ENCODE measurements at regions not wholly inside any gene's neighbourhood (a gene's known extent, or its start where the extent isn't known, plus 50 kb on each side); places are given as distances from the start of the nearest gene placed in this dataset.
"Not testable (repeated sequence)": the region's sequence is repeated elsewhere in the genome, so short reads cannot be mapped to it uniquely, and the experiment has no call there.

GRCh38 chr3:4162096-4162495 is 141.1 kb upstream of the SETMAR start:
- Histone ChIP-seq H3K18ac (ENCODE audit: low read depth in 1 of 2, low read length in 2 of 2) (no peak overlapping the region), H3K4ac (ENCODE audit: low read depth in 1 of 2, low read length in 2 of 2) (no peak overlapping the region), H3K27me3 (ENCODE audit: control insufficient read depth in 1 of 2, insufficient read depth in 1 of 2, low read length in 2 of 2) (no peaks in the 10 kb centered on the region), H3K9me3 (ENCODE audit: control insufficient read depth, low read length) (peaks cover 18% of the 10 kb centered on the region), H2BK15ac (ENCODE audit: low read depth, poor library complexity, severe bottlenecking) (no peak overlapping the region), H2AFZ (ENCODE audit: low read depth, low read length) (no peak overlapping the region), H2BK12ac (ENCODE audit: low read length in 2 of 2) (no peak overlapping the region), H3K4me1 (ENCODE audit: control insufficient read depth, insufficient read depth, low read depth, low read length) (no peaks in the 10 kb centered on the region), H3K4me3 (ENCODE audit: insufficient read depth in 1 of 2, low read depth in 1 of 2, low read length in 2 of 2) (no peak overlapping the region), H3K27ac (ENCODE audit: low read length, poor library complexity, severe bottlenecking) (no peak overlapping the region), H3K36me3 (ENCODE audit: control insufficient read depth in 1 of 2, insufficient read depth in 2 of 2, low read depth in 1 of 2, low read length in 2 of 2) (no peaks in the 10 kb centered on the region), H3K9ac (ENCODE audit: low read length) (no peak overlapping the region), H3K4me2 (ENCODE audit: low read length, poor library complexity, severe bottlenecking) (no peak overlapping the region), H3K23ac (ENCODE audit: low read length in 2 of 2) (no peak overlapping the region), H3K14ac (ENCODE audit: low read length in 2 of 2) (no peak overlapping the region), H2BK5ac (ENCODE audit: low read depth, low read length, poor library complexity, severe bottlenecking) (no peak overlapping the region), H2BK120ac (ENCODE audit: low read depth, low read length) (no peak overlapping the region), H2AK5ac (ENCODE audit: low read length, severe bottlenecking) (no peak overlapping the region), H3K79me1 (replicated peaks; ENCODE audit: low read length, poor library complexity, severe bottlenecking) (no peaks in the 10 kb centered on the region), H4K8ac (ENCODE audit: low read length) (no peak overlapping the region), H4K91ac (ENCODE audit: low read length) (no peak overlapping the region)
- DNase-seq, result no peak
- 91% methylated on average over 1 of the region's 1 CpG for WGBS

DNA sequence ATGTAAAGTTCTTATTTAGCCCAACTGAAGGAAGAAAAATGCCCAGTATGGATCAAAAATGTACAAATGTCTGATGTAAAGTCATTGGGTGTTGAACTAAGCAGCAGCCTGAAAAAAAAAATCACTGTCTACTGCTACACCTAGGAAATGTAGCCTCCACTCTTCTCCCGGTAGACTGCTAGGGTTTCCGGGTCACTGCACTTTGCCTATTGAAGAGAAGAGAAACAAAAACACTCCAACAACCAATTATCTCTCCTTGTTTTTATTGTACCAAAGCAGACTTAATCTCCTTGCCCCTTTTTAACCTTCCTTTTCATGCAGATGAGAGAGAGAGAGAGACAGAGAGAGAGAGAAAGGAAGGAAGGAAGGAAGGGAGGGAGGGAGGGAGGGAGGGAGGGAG is 140.2 kb upstream of the SETMAR start:
- H2BK15ac ChIP-seq (ENCODE audit: low read depth, poor library complexity, severe bottlenecking), result no peak overlapping the region
- H3K4ac ChIP-seq (ENCODE audit: low read depth in 1 of 2, low read length in 2 of 2), result no peak overlapping the region
- no peak overlapping the region for H3K14ac ChIP-seq (ENCODE audit: low read length in 2 of 2)
- no peak overlapping the region for H3K23ac ChIP-seq (ENCODE audit: low read length in 2 of 2)
- H2BK5ac ChIP-seq (ENCODE audit: low read depth, low read length, poor library complexity, severe bottlenecking), result no peak overlapping the region
- no peak overlapping the region for H3K27ac ChIP-seq (ENCODE audit: low read length, poor library complexity, severe bottlenecking)
- H3K79me1 ChIP-seq (replicated peaks; ENCODE audit: low read length, poor library complexity, severe bottlenecking), result no peaks in the 10 kb centered on the region
- no peak for DNase-seq
- no peak overlapping the region for H4K8ac ChIP-seq (ENCODE audit: low read length)
- no peaks in the 10 kb centered on the region for H3K36me3 ChIP-seq (ENCODE audit: control insufficient read depth in 1 of 2, insufficient read depth in 2 of 2, low read depth in 1 of 2, low read length in 2 of 2)
- H2BK12ac ChIP-seq (ENCODE audit: low read length in 2 of 2), result no peak overlapping the region
- H3K27me3 ChIP-seq (ENCODE audit: control insufficient read depth in 1 of 2, insufficient read depth in 1 of 2, low read length in 2 of 2), result no peaks in the 10 kb centered on the region
- no peak overlapping the region for H2AFZ ChIP-seq (ENCODE audit: low read depth, low read length)
- no peak overlapping the region for H2BK120ac ChIP-seq (ENCODE audit: low read depth, low read length)
- H3K4me3 ChIP-seq (ENCODE audit: insufficient read depth in 1 of 2, low read depth in 1 of 2, low read length in 2 of 2), result no peak overlapping the region
- no peak overlapping the region for H2AK5ac ChIP-seq (ENCODE audit: low read length, severe bottlenecking)
- H4K91ac ChIP-seq (ENCODE audit: low read length), result no peak overlapping the region
- H3K4me2 ChIP-seq (ENCODE audit: low read length, poor library complexity, severe bottlenecking), result no peak overlapping the region
- WGBS, result 77% methylated on average over 2 of the region's 2 CpGs
- peaks cover 17% of the 10 kb centered on the region for H3K9me3 ChIP-seq (ENCODE audit: control insufficient read depth, low read length)
- H3K4me1 ChIP-seq (ENCODE audit: control insufficient read depth, insufficient read depth, low read depth, low read length), result no peaks in the 10 kb centered on the region
- no peak overlapping the region for H3K9ac ChIP-seq (ENCODE audit: low read length)
- H3K18ac ChIP-seq (ENCODE audit: low read depth in 1 of 2, low read length in 2 of 2), result no peak overlapping the region

DNA sequence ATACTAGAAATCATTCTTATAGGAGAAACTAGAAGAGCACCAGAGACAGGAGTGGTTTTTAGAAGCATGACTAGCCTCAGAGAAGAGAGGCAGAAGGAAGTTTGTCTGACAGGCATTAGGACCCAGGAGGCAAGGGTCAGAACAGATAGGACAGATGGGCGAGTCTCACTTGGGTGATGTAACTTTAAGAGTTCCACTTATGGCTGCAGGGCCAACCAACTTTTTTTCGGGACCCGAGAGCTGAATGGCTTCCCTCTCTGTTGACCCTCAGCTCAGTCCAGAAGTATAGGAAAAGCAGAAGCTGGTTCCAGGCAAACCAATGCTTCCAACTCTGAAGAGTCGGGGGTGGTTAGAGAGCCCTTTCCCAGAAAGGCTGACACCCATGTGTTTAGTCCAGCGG is 136.6 kb upstream of the SETMAR start:
- Histone ChIP-seq H4K91ac (ENCODE audit: low read length) (no peak overlapping the region), H4K8ac (ENCODE audit: low read length) (no peak overlapping the region), H2BK15ac (ENCODE audit: low read depth, poor library complexity, severe bottlenecking) (no peak overlapping the region), H3K79me1 (replicated peaks; ENCODE audit: low read length, poor library complexity, severe bottlenecking) (no peaks in the 10 kb centered on the region), H3K4me3 (ENCODE audit: insufficient read depth in 1 of 2, low read depth in 1 of 2, low read length in 2 of 2) (no peak overlapping the region), H3K36me3 (ENCODE audit: control insufficient read depth in 1 of 2, insufficient read depth in 2 of 2, low read depth in 1 of 2, low read length in 2 of 2) (no peaks in the 10 kb centered on the region), H2AFZ (ENCODE audit: low read depth, low read length) (no peak overlapping the region), H2BK120ac (ENCODE audit: low read depth, low read length) (no peak overlapping the region), H3K27me3 (ENCODE audit: control insufficient read depth in 1 of 2, insufficient read depth in 1 of 2, low read length in 2 of 2) (no peaks in the 10 kb centered on the region), H3K27ac (ENCODE audit: low read length, poor library complexity, severe bottlenecking) (no peak overlapping the region), H2BK12ac (ENCODE audit: low read length in 2 of 2) (no peak overlapping the region), H2AK5ac (ENCODE audit: low read length, severe bottlenecking) (no peak overlapping the region), H3K9ac (ENCODE audit: low read length) (no peak overlapping the region), H3K18ac (ENCODE audit: low read depth in 1 of 2, low read length in 2 of 2) (no peak overlapping the region), H2BK5ac (ENCODE audit: low read depth, low read length, poor library complexity, severe bottlenecking) (no peak overlapping the region), H3K4me1 (ENCODE audit: control insufficient read depth, insufficient read depth, low read depth, low read length) (no peaks in the 10 kb centered on the region), H3K4me2 (ENCODE audit: low read length, poor library complexity, severe bottlenecking) (no peak overlapping the region), H3K9me3 (ENCODE audit: control insufficient read depth, low read length) (peaks cover 5% of the 10 kb centered on the region), H3K23ac (ENCODE audit: low read length in 2 of 2) (no peak overlapping the region), H3K4ac (ENCODE audit: low read depth in 1 of 2, low read length in 2 of 2) (no peak overlapping the region), H3K14ac (ENCODE audit: low read length in 2 of 2) (no peak overlapping the region)
- DNase-seq, result no peak
- WGBS, result 75% methylated on average over 5 of the region's 5 CpGs

GRCh38 chr3:4167230-4167629 is 135.9 kb upstream of the SETMAR start:
- not testable (repeated sequence) for H3K14ac ChIP-seq (ENCODE audit: low read length in 2 of 2); H2AK5ac ChIP-seq (ENCODE audit: low read length, severe bottlenecking); H2BK15ac ChIP-seq (ENCODE audit: low read depth, poor library complexity, severe bottlenecking); H3K18ac ChIP-seq (ENCODE audit: low read depth in 1 of 2, low read length in 2 of 2); H2BK12ac ChIP-seq (ENCODE audit: low read length in 2 of 2); H2AFZ ChIP-seq (ENCODE audit: low read depth, low read length); DNase-seq; H3K79me1 ChIP-seq (replicated peaks; ENCODE audit: low read length, poor library complexity, severe bottlenecking); H3K27me3 ChIP-seq (ENCODE audit: control insufficient read depth in 1 of 2, insufficient read depth in 1 of 2, low read length in 2 of 2); H3K4me3 ChIP-seq (ENCODE audit: insufficient read depth in 1 of 2, low read depth in 1 of 2, low read length in 2 of 2); H3K4ac ChIP-seq (ENCODE audit: low read depth in 1 of 2, low read length in 2 of 2); H4K91ac ChIP-seq (ENCODE audit: low read length); H3K9me3 ChIP-seq (ENCODE audit: control insufficient read depth, low read length); H3K9ac ChIP-seq (ENCODE audit: low read length); H4K8ac ChIP-seq (ENCODE audit: low read length); H3K4me2 ChIP-seq (ENCODE audit: low read length, poor library complexity, severe bottlenecking); H2BK120ac ChIP-seq (ENCODE audit: low read depth, low read length); H2BK5ac ChIP-seq (ENCODE audit: low read depth, low read length, poor library complexity, severe bottlenecking); H3K4me1 ChIP-seq (ENCODE audit: control insufficient read depth, insufficient read depth, low read depth, low read length); H3K36me3 ChIP-seq (ENCODE audit: control insufficient read depth in 1 of 2, insufficient read depth in 2 of 2, low read depth in 1 of 2, low read length in 2 of 2); H3K27ac ChIP-seq (ENCODE audit: low read length, poor library complexity, severe bottlenecking); H3K23ac ChIP-seq (ENCODE audit: low read length in 2 of 2)
- 89% methylated on average over 1 of the region's 1 CpG for WGBS

All from mesenchymal stem cell (in vitro differentiated cells and primary cell).